ENCODE measurements at regions not wholly inside any gene's neighbourhood (a gene's known extent, or its start where the extent isn't known, plus 50 kb on each side); places are given as distances from the start of the nearest gene placed in this dataset.

DNA sequence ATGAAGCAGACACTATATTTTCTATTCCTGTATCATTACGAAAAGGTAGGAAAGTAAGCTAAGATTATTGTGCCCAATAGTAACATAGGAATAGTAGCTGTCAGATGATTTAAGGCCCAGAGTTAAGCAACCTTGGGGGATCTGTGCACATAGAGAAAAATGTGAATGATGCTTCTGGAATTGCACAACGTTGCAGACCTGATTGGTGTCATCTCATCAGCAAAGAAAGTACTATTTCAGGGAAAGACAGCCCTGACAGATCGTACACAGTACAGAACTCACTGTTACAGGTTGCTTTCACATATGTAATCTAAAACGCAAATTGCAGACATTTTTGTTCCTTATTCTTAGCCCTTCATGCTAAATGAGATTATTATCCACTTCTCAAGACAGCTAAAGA, 535.9 kb downstream of the TRIB2 start:
- TF ChIP-seq, protein P1, sequence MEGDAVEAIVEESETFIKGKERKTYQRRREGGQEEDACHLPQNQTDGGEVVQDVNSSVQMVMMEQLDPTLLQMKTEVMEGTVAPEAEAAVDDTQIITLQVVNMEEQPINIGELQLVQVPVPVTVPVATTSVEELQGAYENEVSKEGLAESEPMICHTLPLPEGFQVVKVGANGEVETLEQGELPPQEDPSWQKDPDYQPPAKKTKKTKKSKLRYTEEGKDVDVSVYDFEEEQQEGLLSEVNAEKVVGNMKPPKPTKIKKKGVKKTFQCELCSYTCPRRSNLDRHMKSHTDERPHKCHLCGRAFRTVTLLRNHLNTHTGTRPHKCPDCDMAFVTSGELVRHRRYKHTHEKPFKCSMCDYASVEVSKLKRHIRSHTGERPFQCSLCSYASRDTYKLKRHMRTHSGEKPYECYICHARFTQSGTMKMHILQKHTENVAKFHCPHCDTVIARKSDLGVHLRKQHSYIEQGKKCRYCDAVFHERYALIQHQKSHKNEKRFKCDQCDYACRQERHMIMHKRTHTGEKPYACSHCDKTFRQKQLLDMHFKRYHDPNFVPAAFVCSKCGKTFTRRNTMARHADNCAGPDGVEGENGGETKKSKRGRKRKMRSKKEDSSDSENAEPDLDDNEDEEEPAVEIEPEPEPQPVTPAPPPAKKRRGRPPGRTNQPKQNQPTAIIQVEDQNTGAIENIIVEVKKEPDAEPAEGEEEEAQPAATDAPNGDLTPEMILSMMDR (IDR thresholded peaks at IDR 0.05; ENCODE audit: low read depth, low read length, poor library complexity, severe bottlenecking) = no peak
- no peak for TF ChIP-seq EZH2phosphoT487 (IDR thresholded peaks at IDR 0.05; ENCODE audit: borderline replicate concordance, low read length)

All from DOHH2 (cell line).